WTC11 (cell line): ENCODE measurements at regions not wholly inside any gene's neighbourhood (a gene's known extent, or its start where the extent isn't known, plus 50 kb on each side); places are given as distances from the start of the nearest gene placed in this dataset.

Experiments used
- ATAC-seq: fragments of 200-7000 bp; cut with Tn5 transposase; 2 replicates; pipeline ENCODE4 v1.10.0; 2021; ENCODE audit warnings: mild to moderate bottlenecking, moderate library complexity
- CTCF ChIA-PET: fragments of 300-600 bp; sonication (Branson Sonifier 250); formaldehyde crosslinking; loops from one replicate; lab custom pipeline; 2021; ENCODE audit warnings: antibody characterized with exemption; lab: Charles Lee
- POLR2A ChIA-PET: fragments of 350-600 bp; sonication (Branson Sonifier 250); formaldehyde crosslinking; loops from one replicate; lab custom pipeline; 2021; ENCODE audit warnings: antibody characterized with exemption; lab: Charles Lee
- DNase-seq: peaks from one replicate; pipeline ENCODE4 v3.0.0; 2021; ENCODE audit warnings: low spot score
- H3K27ac Mint-ChIP-seq: 2 replicates; pipeline ENCODE4 v1.8.0; 2021; ENCODE audit warnings: mixed read lengths
- H3K27me3 Mint-ChIP-seq: 2 replicates; pipeline ENCODE4 v1.8.0; 2021; ENCODE audit warnings: low read depth, mild to moderate bottlenecking, moderate library complexity, mixed read lengths
- H3K36me3 Mint-ChIP-seq: 2 replicates; pipeline ENCODE4 v1.8.0; 2021; ENCODE audit warnings: mixed read lengths
- H3K4me1 Mint-ChIP-seq: 2 replicates; pipeline ENCODE4 v1.8.0; 2022; ENCODE audit warnings: mixed read lengths
- H3K4me3 Mint-ChIP-seq: 2 replicates; pipeline ENCODE4 v1.8.0; 2021; ENCODE audit warnings: mild to moderate bottlenecking, moderate library complexity, mixed read lengths
- H3K9me3 Mint-ChIP-seq: 2 replicates; pipeline ENCODE4 v1.8.0; 2021; ENCODE audit warnings: mixed read lengths
- IRF2 ChIP-seq: sonication (generic); formaldehyde crosslinking; IDR thresholded peaks from 2 replicates; pipeline ENCODE4 v1.8.0; 2022; ENCODE audit warnings: low read depth, missing genetic modification reagents, borderline replicate concordance
- NFATC4 ChIP-seq: fragments of 250-450 bp; sonication (Bioruptor Pico); IDR thresholded peaks from 2 replicates; pipeline ENCODE4 v1.9.0; 2021; ENCODE audit warnings: mild to moderate bottlenecking
- NFYB ChIP-seq: sonication (generic); formaldehyde crosslinking; conservative IDR thresholded peaks from 2 replicates; pipeline ENCODE4 v1.8.0; 2022; ENCODE audit warnings: low read depth, missing genetic modification reagents
- NR2C2 ChIP-seq: sonication (generic); formaldehyde crosslinking; IDR thresholded peaks from 2 replicates; pipeline ENCODE4 v1.8.0; 2022; ENCODE audit warnings: mild to moderate bottlenecking, missing genetic modification reagents
- NR3C1 ChIP-seq: sonication (generic); formaldehyde crosslinking; conservative IDR thresholded peaks from 2 replicates; pipeline ENCODE4 v1.8.1; 2023; ENCODE audit warnings: low read depth, mild to moderate bottlenecking, missing genetic modification reagents
- OVOL2 ChIP-seq: fragments of 250-450 bp; sonication (Bioruptor Pico); IDR thresholded peaks from 2 replicates; pipeline ENCODE4 v1.9.0; 2021; ENCODE audit warnings: mild to moderate bottlenecking, borderline replicate concordance
- RORB ChIP-seq: fragments of 250-450 bp; sonication (Bioruptor Pico); IDR thresholded peaks from 2 replicates; pipeline ENCODE4 v1.9.0; 2021; ENCODE audit warnings: mild to moderate bottlenecking
- ZBTB21 ChIP-seq: sonication (generic); formaldehyde crosslinking; IDR thresholded peaks from 2 replicates; pipeline ENCODE4 v1.8.1; 2023; ENCODE audit warnings: mild to moderate bottlenecking, missing genetic modification reagents, borderline replicate concordance
- ZNF138 ChIP-seq: sonication (generic); formaldehyde crosslinking; conservative IDR thresholded peaks from 2 replicates; pipeline ENCODE4 v1.8.1; 2022; ENCODE audit warnings: mild to moderate bottlenecking, moderate library complexity, missing genetic modification reagents
- ZNF232 ChIP-seq: sonication (generic); formaldehyde crosslinking; IDR thresholded peaks from 2 replicates; pipeline ENCODE4 v1.8.0; 2022; ENCODE audit warnings: mild to moderate bottlenecking, missing genetic modification reagents
- ZNF263 ChIP-seq: sonication (generic); formaldehyde crosslinking; IDR thresholded peaks from 2 replicates; pipeline ENCODE4 v1.8.1; 2022; ENCODE audit warnings: low read depth, mild to moderate bottlenecking, moderate library complexity, missing genetic modification reagents
- ZNF671 ChIP-seq: fragments of 250-450 bp; sonication (Bioruptor Pico); IDR thresholded peaks from 2 replicates; pipeline ENCODE4 v1.8.0; 2021; ENCODE audit warnings: mild to moderate bottlenecking
- TF ChIP-seq, protein P1 (sequence below): sonication (generic); formaldehyde crosslinking; IDR thresholded peaks from 2 replicates; pipeline ENCODE4 v1.8.1; 2023; ENCODE audit warnings: mild to moderate bottlenecking, missing genetic modification reagents, borderline replicate concordance
- TF ChIP-seq, protein P2 (sequence below): sonication (generic); formaldehyde crosslinking; conservative IDR thresholded peaks from 2 replicates; pipeline ENCODE4 v1.8.1; 2022; ENCODE audit warnings: mild to moderate bottlenecking, missing genetic modification reagents
- TF ChIP-seq, protein P3 (sequence below): fragments of 200-600 bp; IDR thresholded peaks from 2 replicates; pipeline ENCODE4 v1.8.0; 2022; ENCODE audit warnings: antibody characterized with exemption
- TF ChIP-seq, protein P4 (sequence below): fragments of 250-450 bp; sonication (Bioruptor Pico); IDR thresholded peaks from 2 replicates; pipeline ENCODE4 v1.9.0; 2021; ENCODE audit warnings: mild to moderate bottlenecking, borderline replicate concordance
- TF ChIP-seq, protein P5 (sequence below): sonication (generic); formaldehyde crosslinking; IDR thresholded peaks from 2 replicates; pipeline ENCODE4 v1.8.0; 2022; ENCODE audit warnings: mild to moderate bottlenecking, missing genetic modification reagents
- TF ChIP-seq, protein P6 (sequence below): sonication (generic); formaldehyde crosslinking; IDR thresholded peaks from 2 replicates; pipeline ENCODE4 v1.8.0; 2023; ENCODE audit warnings: missing genetic modification reagents

DNA sequence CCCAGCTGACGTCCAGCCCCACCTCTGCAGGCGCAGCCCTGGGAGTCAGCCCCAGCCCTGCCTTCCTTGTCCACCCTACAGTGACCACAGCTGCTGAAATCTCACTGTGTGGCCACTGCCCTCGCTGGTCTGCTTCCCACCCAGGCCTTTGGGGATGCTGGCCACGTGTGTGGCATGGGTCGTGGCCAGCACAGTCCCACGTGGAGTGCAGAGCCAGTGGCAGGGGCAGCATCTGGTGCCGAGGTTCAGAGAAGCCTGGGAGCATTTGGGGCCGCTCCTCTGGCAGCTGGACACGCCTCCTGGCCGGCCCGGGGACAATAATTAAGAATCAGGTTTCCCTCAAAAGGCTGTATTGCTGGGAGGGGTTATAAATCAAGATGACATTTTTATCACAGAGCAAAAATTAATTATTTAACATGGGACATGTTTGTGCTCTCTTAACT lies 92.1 kb downstream of the HMX1 start (continued):
- TF ChIP-seq, protein P1, sequence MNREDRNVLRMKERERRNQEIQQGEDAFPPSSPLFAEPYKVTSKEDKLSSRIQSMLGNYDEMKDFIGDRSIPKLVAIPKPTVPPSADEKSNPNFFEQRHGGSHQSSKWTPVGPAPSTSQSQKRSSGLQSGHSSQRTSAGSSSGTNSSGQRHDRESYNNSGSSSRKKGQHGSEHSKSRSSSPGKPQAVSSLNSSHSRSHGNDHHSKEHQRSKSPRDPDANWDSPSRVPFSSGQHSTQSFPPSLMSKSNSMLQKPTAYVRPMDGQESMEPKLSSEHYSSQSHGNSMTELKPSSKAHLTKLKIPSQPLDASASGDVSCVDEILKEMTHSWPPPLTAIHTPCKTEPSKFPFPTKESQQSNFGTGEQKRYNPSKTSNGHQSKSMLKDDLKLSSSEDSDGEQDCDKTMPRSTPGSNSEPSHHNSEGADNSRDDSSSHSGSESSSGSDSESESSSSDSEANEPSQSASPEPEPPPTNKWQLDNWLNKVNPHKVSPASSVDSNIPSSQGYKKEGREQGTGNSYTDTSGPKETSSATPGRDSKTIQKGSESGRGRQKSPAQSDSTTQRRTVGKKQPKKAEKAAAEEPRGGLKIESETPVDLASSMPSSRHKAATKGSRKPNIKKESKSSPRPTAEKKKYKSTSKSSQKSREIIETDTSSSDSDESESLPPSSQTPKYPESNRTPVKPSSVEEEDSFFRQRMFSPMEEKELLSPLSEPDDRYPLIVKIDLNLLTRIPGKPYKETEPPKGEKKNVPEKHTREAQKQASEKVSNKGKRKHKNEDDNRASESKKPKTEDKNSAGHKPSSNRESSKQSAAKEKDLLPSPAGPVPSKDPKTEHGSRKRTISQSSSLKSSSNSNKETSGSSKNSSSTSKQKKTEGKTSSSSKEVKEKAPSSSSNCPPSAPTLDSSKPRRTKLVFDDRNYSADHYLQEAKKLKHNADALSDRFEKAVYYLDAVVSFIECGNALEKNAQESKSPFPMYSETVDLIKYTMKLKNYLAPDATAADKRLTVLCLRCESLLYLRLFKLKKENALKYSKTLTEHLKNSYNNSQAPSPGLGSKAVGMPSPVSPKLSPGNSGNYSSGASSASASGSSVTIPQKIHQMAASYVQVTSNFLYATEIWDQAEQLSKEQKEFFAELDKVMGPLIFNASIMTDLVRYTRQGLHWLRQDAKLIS (CRISPR knock-in tag): no peak
- TF ChIP-seq RORB (CRISPR knock-in tag): no peak
- TF ChIP-seq, all 79 proteins: peak for 0

DNA sequence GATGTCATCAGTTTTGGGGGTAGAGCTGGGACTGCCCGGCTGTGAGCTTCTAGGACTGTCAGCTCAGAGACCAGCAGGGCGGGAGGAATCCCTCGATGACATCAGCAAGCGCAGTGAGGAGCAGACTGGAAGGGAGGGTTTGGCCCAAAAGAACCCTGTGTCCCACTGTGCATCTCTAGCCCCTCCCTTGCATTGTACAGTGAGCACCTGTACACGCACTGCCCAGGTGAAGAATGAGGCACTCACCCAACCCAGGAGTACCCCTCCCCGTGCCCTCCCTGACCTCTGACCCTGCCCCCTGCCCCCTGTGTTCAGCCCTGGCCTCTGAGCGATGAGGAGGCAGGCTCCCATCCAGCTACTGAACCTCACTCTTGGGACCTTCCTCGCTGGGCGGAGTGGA lies 92.9 kb downstream of the HMX1 start:
- TF ChIP-seq NR2C2 (CRISPR knock-in tag) (no peak), IRF2 (CRISPR knock-in tag) (no peak), ZNF671 (no peak), ZNF263 (CRISPR knock-in tag) (no peak), NFYB (CRISPR knock-in tag) (no peak), ZNF138 (CRISPR knock-in tag) (no peak), NFATC4 (no peak), NR3C1 (CRISPR knock-in tag) (no peak), ZBTB21 (no peak), ZNF232 (no peak), OVOL2 (CRISPR knock-in tag) (no peak)
- TF ChIP-seq, protein P2, sequence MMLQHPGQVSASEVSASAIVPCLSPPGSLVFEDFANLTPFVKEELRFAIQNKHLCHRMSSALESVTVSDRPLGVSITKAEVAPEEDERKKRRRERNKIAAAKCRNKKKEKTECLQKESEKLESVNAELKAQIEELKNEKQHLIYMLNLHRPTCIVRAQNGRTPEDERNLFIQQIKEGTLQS (CRISPR knock-in tag): no peak
- TF ChIP-seq, protein P3, sequence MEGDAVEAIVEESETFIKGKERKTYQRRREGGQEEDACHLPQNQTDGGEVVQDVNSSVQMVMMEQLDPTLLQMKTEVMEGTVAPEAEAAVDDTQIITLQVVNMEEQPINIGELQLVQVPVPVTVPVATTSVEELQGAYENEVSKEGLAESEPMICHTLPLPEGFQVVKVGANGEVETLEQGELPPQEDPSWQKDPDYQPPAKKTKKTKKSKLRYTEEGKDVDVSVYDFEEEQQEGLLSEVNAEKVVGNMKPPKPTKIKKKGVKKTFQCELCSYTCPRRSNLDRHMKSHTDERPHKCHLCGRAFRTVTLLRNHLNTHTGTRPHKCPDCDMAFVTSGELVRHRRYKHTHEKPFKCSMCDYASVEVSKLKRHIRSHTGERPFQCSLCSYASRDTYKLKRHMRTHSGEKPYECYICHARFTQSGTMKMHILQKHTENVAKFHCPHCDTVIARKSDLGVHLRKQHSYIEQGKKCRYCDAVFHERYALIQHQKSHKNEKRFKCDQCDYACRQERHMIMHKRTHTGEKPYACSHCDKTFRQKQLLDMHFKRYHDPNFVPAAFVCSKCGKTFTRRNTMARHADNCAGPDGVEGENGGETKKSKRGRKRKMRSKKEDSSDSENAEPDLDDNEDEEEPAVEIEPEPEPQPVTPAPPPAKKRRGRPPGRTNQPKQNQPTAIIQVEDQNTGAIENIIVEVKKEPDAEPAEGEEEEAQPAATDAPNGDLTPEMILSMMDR: no peak
- TF ChIP-seq, protein P4, sequence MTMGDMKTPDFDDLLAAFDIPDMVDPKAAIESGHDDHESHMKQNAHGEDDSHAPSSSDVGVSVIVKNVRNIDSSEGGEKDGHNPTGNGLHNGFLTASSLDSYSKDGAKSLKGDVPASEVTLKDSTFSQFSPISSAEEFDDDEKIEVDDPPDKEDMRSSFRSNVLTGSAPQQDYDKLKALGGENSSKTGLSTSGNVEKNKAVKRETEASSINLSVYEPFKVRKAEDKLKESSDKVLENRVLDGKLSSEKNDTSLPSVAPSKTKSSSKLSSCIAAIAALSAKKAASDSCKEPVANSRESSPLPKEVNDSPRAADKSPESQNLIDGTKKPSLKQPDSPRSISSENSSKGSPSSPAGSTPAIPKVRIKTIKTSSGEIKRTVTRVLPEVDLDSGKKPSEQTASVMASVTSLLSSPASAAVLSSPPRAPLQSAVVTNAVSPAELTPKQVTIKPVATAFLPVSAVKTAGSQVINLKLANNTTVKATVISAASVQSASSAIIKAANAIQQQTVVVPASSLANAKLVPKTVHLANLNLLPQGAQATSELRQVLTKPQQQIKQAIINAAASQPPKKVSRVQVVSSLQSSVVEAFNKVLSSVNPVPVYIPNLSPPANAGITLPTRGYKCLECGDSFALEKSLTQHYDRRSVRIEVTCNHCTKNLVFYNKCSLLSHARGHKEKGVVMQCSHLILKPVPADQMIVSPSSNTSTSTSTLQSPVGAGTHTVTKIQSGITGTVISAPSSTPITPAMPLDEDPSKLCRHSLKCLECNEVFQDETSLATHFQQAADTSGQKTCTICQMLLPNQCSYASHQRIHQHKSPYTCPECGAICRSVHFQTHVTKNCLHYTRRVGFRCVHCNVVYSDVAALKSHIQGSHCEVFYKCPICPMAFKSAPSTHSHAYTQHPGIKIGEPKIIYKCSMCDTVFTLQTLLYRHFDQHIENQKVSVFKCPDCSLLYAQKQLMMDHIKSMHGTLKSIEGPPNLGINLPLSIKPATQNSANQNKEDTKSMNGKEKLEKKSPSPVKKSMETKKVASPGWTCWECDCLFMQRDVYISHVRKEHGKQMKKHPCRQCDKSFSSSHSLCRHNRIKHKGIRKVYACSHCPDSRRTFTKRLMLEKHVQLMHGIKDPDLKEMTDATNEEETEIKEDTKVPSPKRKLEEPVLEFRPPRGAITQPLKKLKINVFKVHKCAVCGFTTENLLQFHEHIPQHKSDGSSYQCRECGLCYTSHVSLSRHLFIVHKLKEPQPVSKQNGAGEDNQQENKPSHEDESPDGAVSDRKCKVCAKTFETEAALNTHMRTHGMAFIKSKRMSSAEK (CRISPR knock-in tag): no peak
- TF ChIP-seq, protein P5, sequence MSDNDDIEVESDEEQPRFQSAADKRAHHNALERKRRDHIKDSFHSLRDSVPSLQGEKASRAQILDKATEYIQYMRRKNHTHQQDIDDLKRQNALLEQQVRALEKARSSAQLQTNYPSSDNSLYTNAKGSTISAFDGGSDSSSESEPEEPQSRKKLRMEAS (CRISPR knock-in tag): no peak
- TF ChIP-seq, protein P6, sequence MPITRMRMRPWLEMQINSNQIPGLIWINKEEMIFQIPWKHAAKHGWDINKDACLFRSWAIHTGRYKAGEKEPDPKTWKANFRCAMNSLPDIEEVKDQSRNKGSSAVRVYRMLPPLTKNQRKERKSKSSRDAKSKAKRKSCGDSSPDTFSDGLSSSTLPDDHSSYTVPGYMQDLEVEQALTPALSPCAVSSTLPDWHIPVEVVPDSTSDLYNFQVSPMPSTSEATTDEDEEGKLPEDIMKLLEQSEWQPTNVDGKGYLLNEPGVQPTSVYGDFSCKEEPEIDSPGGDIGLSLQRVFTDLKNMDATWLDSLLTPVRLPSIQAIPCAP (CRISPR knock-in tag): no peak
- TF ChIP-seq, all 79 proteins: peak for 0
- no peak overlapping the region for H3K27ac Mint-ChIP-seq
- CTCF ChIA-PET: interaction anchor here (1.8 kb wide), 1 partner anchor 41 kb away, joined by 7 read pairs; no protein-coding TSS in a partner anchor
- no peaks in the 10 kb centered on the region for H3K9me3 Mint-ChIP-seq
- no peaks in the 10 kb centered on the region for H3K27me3 Mint-ChIP-seq
- no peaks in the 10 kb centered on the region for H3K4me1 Mint-ChIP-seq
- ATAC-seq (no peak), DNase-seq (no peak)
- no peaks in the 10 kb centered on the region for H3K36me3 Mint-ChIP-seq
- H3K4me3 Mint-ChIP-seq: no peak overlapping the region
- POLR2A ChIA-PET: interaction anchor here (0.9 kb wide), 1 partner anchor 70 kb away, joined by 3 read pairs; no protein-coding TSS in a partner anchor
